Smooth muscle cell (in vitro differentiated cells): ENCODE measurements at regions not wholly inside any gene's neighbourhood (a gene's known extent, or its start where the extent isn't known, plus 50 kb on each side); places are given as distances from the start of the nearest gene placed in this dataset.

Experiments used
- DNase-seq: peaks from one replicate; lab custom pipeline; 2025; ENCODE audit not compliant: unreplicated experiment; lab: John Stamatoyannopoulos, UW
- H2AFZ ChIP-seq: fragments of 200-600 bp; sonication (generic); 2 replicates; pipeline ENCODE4 v1.6.0; 2016; ENCODE audit warnings: antibody characterized with exemption, low read depth, mild to moderate bottlenecking
- H3F3A ChIP-seq: fragments of 200-600 bp; sonication (generic); 2 replicates; pipeline ENCODE4 v1.6.0; 2017; ENCODE audit warnings: antibody characterized with exemption, low read depth
- H3K27ac ChIP-seq: fragments of 200-600 bp; sonication (generic); 2 replicates; pipeline ENCODE4 v1.5.1; 2016; ENCODE audit warnings: low read depth, mild to moderate bottlenecking
- H3K27me3 ChIP-seq: fragments of 200-600 bp; sonication (generic); 2 replicates; pipeline ENCODE4 v1.6.1; 2016; ENCODE audit warnings: low read depth, mild to moderate bottlenecking
- H3K36me3 ChIP-seq: fragments of 200-600 bp; sonication (generic); 2 replicates; pipeline ENCODE4 v1.5.1; 2016; ENCODE audit warnings: low read depth
- H3K4me1 ChIP-seq: fragments of 200-600 bp; sonication (generic); 2 replicates; pipeline ENCODE4 v1.5.1; 2016; ENCODE audit warnings: low read depth
- H3K4me2 ChIP-seq: fragments of 200-600 bp; sonication (generic); 2 replicates; pipeline ENCODE4 v1.6.0; 2016; ENCODE audit warnings: mild to moderate bottlenecking
- H3K4me3 ChIP-seq: fragments of 200-600 bp; sonication (generic); 2 replicates; pipeline ENCODE4 v1.5.1; 2016; ENCODE audit warnings: mild to moderate bottlenecking
- H3K79me2 ChIP-seq: fragments of 200-600 bp; sonication (generic); 2 replicates; pipeline ENCODE4 v1.6.0; 2016; ENCODE audit warnings: low read depth, mild to moderate bottlenecking
- H3K9ac ChIP-seq: fragments of 200-600 bp; sonication (generic); 2 replicates; pipeline ENCODE4 v1.6.0; 2016; ENCODE audit warnings: low read depth
- H3K9me3 ChIP-seq: fragments of 200-600 bp; sonication (generic); replicated peaks from 2 replicates; pipeline ENCODE4 v1.5.1; 2016; ENCODE audit warnings: low read depth
- H4K20me1 ChIP-seq: fragments of 200-600 bp; sonication (generic); 2 replicates; pipeline ENCODE4 v1.6.0; 2016; ENCODE audit warnings: low read depth
- WGBS: methylation state at CpG from one replicate; pipeline ENCODE4 v1.1.7; 2016; ENCODE audit warnings: low lambda C conversion rate; 5-methylcytosine and 5-hydroxymethylcytosine counted together
- TF ChIP-seq, protein P1 (sequence below): fragments of 200-600 bp; sonication (generic); IDR thresholded peaks from 2 replicates; pipeline ENCODE4 v1.5.1; 2017; ENCODE audit warnings: borderline replicate concordance, mild to moderate bottlenecking, antibody characterized with exemption; ENCODE audit not compliant: insufficient read depth, poor library complexity, severe bottlenecking

DNA sequence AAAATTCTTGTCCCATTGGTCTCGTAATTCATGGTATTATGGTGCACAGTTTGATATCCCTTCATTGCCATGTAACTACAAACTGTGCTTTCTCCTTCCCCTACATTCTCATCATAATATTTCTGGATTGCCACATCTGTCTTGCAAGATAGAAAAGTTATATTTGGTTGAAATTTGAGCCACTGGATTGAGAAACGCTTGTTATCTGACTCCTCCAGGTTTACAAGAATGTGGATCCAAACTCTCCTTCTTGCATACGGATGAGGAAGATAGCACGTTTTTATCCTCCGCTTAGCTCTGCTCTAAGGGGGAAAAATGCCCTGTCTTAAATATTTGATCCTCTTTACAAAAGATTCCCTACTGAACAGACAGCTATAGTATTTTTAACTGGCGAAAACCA is 438.2 kb downstream of the TSN start:
- Histone ChIP-seq H3K79me2 (no peaks in the 10 kb centered on the region), H3K27ac (no peak overlapping the region), H3K4me3 (no peak overlapping the region), H3K9ac (no peak overlapping the region), H2AFZ (no peak overlapping the region), H4K20me1 (no peaks in the 10 kb centered on the region), H3F3A (no peaks in the 10 kb centered on the region), H3K27me3 (peaks cover 25% of the 10 kb centered on the region), H3K9me3 (no peaks in the 10 kb centered on the region), H3K4me1 (no peaks in the 10 kb centered on the region), H3K4me2 (no peak overlapping the region), H3K36me3 (no peaks in the 10 kb centered on the region)
- TF ChIP-seq, protein P1, sequence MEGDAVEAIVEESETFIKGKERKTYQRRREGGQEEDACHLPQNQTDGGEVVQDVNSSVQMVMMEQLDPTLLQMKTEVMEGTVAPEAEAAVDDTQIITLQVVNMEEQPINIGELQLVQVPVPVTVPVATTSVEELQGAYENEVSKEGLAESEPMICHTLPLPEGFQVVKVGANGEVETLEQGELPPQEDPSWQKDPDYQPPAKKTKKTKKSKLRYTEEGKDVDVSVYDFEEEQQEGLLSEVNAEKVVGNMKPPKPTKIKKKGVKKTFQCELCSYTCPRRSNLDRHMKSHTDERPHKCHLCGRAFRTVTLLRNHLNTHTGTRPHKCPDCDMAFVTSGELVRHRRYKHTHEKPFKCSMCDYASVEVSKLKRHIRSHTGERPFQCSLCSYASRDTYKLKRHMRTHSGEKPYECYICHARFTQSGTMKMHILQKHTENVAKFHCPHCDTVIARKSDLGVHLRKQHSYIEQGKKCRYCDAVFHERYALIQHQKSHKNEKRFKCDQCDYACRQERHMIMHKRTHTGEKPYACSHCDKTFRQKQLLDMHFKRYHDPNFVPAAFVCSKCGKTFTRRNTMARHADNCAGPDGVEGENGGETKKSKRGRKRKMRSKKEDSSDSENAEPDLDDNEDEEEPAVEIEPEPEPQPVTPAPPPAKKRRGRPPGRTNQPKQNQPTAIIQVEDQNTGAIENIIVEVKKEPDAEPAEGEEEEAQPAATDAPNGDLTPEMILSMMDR, result no peak
- 63% methylated on average over 6 of the region's 6 CpGs for WGBS
- no peak for DNase-seq

DNA sequence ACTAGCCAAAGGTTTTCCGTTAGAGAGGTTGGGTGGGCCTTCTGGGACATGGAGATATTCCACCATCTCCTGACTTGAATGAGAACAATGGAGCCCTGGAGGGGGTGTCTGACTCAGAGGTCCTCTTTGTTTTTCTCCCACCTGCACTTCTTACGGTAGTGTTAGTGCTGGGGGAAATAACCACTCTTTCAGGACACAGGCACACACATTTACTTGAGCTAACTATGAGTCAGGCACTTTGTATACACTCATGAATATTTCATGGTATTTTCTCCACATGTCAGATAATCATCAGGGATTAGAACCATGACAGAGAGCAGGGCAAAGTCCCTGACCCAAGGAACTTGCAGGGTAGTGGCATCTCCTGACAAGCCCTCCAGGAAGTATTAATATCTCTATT is 439.1 kb downstream of the TSN start:
- Histone ChIP-seq H4K20me1 (no peaks in the 10 kb centered on the region), H3K9ac (no peak overlapping the region), H3K4me3 (no peak overlapping the region), H3K9me3 (no peaks in the 10 kb centered on the region), H3K27me3 (peaks cover 17% of the 10 kb centered on the region), H3K4me1 (no peaks in the 10 kb centered on the region), H3K79me2 (no peaks in the 10 kb centered on the region), H3K36me3 (no peaks in the 10 kb centered on the region), H3K27ac (no peak overlapping the region), H3F3A (no peaks in the 10 kb centered on the region), H2AFZ (no peak overlapping the region), H3K4me2 (no peak overlapping the region)
- TF ChIP-seq, protein P1, result no peak
- no peak for DNase-seq
- 74% methylated on average over 2 of the region's 2 CpGs for WGBS

DNA sequence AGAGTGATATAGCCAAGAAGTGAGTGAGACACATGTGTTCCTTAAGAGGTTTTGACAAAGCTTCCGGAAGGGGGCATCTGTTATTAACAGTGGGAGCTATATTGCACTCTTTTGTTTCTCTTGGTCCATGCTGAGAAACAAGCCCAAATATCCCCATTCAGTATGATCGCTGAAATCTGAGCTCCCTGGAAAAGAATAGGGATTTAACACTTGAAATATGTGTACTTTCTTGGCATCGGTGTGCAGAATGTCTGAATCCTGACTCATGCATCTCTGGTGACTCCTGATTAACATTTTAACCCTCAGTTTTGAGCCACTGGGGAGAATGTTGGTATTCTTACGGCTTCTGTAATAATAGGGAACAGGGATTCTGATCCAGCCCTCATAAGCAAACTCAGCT is 448.1 kb downstream of the TSN start:
- no peak overlapping the region for H2AFZ ChIP-seq
- no peak overlapping the region for H3K9ac ChIP-seq
- no peaks in the 10 kb centered on the region for H3K4me1 ChIP-seq
- no peak for DNase-seq
- H3K4me3 ChIP-seq, result no peak overlapping the region
- no peaks in the 10 kb centered on the region for H3K9me3 ChIP-seq
- H3K79me2 ChIP-seq, result no peaks in the 10 kb centered on the region
- no peaks in the 10 kb centered on the region for H3F3A ChIP-seq
- peaks cover 1% of the 10 kb centered on the region for H3K27me3 ChIP-seq
- H3K36me3 ChIP-seq, result no peaks in the 10 kb centered on the region
- H4K20me1 ChIP-seq, result no peaks in the 10 kb centered on the region
- 61% methylated on average over 4 of the region's 4 CpGs for WGBS
- TF ChIP-seq, protein P1, result no peak
- H3K27ac ChIP-seq, result no peak overlapping the region
- H3K4me2 ChIP-seq, result no peak overlapping the region

DNA sequence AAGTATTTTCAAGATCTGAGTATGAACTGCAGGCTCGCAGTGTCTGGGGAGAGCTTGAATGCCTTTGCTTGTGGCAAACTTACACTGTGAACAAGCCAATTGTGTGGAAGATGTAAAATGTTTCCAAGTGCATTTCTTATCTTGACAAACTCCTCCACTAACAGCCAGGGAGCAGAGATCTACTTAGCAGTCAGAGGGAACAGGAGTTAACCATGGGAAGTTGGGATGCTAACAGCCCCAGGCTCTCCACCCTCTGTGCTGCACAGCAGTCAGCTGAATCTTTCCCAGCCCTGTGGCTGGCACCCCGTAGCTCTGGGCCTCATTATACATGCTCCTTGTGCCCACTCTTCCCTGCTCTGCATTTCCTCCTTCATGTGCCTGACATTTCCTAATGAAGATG is 450.2 kb downstream of the TSN start:
- Histone ChIP-seq H3K9ac (no peak overlapping the region), H3K36me3 (no peaks in the 10 kb centered on the region), H3K27me3 (no peaks in the 10 kb centered on the region), H3K27ac (no peak overlapping the region), H4K20me1 (no peaks in the 10 kb centered on the region), H3K79me2 (no peaks in the 10 kb centered on the region), H3K9me3 (no peaks in the 10 kb centered on the region), H2AFZ (no peak overlapping the region), H3K4me1 (no peaks in the 10 kb centered on the region), H3F3A (no peaks in the 10 kb centered on the region), H3K4me2 (no peak overlapping the region), H3K4me3 (no peak overlapping the region)
- DNase-seq, result no peak
- TF ChIP-seq, protein P1, result no peak
- WGBS, result 74% methylated on average over 2 of the region's 2 CpGs
